OCI-LY3 (cell line): ENCODE measurements at regions not wholly inside any gene's neighbourhood (a gene's known extent, or its start where the extent isn't known, plus 50 kb on each side); places are given as distances from the start of the nearest gene placed in this dataset.

ENCODE experiments used
- EZH2phosphoT487 ChIP-seq: fragments of 200-600 bp; shearing (Covaris generic); IDR thresholded peaks from 2 replicates; pipeline ENCODE4 v1.6.1; 2018; ENCODE audit warnings: antibody characterized with exemption, mixed run types, low read depth
- TF ChIP-seq, protein P1 (sequence below): fragments of 200-600, 300-600 bp; sonication (generic); IDR thresholded peaks from 2 replicates; pipeline ENCODE4 v1.5.1; 2014; ENCODE audit warnings: antibody characterized with exemption, low read length, low read depth

DNA sequence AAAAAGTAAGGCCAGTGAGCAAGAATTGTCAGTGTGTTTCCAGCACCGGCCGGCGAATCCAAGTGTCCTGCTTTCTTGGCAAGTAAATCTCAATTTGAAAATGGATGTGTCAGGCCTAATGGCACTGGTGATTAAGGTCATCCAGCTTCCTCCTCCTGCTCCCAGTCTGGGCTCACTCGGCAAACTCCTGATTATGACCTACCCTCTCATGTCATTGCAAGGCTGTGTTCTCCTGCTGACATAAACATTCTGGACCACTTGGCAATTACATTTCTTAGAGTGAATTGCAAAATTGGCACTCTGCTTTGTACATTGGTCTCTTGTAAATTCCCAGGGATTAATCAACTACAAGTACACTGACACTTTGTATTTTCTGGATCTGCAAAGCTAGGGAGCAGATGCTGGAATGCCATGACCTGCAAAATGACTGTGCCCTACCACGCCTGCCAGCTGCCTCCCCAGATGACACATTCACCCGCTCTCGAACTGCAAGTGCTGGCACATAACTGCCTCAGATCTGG lies 473.8 kb downstream of the KIF20B start:
- TF ChIP-seq, protein P1, sequence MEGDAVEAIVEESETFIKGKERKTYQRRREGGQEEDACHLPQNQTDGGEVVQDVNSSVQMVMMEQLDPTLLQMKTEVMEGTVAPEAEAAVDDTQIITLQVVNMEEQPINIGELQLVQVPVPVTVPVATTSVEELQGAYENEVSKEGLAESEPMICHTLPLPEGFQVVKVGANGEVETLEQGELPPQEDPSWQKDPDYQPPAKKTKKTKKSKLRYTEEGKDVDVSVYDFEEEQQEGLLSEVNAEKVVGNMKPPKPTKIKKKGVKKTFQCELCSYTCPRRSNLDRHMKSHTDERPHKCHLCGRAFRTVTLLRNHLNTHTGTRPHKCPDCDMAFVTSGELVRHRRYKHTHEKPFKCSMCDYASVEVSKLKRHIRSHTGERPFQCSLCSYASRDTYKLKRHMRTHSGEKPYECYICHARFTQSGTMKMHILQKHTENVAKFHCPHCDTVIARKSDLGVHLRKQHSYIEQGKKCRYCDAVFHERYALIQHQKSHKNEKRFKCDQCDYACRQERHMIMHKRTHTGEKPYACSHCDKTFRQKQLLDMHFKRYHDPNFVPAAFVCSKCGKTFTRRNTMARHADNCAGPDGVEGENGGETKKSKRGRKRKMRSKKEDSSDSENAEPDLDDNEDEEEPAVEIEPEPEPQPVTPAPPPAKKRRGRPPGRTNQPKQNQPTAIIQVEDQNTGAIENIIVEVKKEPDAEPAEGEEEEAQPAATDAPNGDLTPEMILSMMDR, result no peak
- no peak for TF ChIP-seq EZH2phosphoT487
